ENCODE measurements at regions not wholly inside any gene's neighbourhood (a gene's known extent, or its start where the extent isn't known, plus 50 kb on each side); places are given as distances from the start of the nearest gene placed in this dataset.
A peak's percentile ranks its signal among the peaks of the same experiment; 100 is the strongest.

- intact Hi-C loops (cut with DNase I), result no loop called here
- no peaks in the 10 kb centered on the region for H3K27me3 ChIP-seq
- H3K9me3 ChIP-seq, result no peaks in the 10 kb centered on the region
- H3K4me3 ChIP-seq, result no peak overlapping the region
- H3K4me1 ChIP-seq, result peaks cover 35% of the 10 kb centered on the region
- no peak overlapping the region for H3K27ac ChIP-seq
- no peak for ATAC-seq
- no peak for DNase-seq
- TF ChIP-seq CTCF (IDR thresholded peaks at IDR 0.05) (no peak), POLR2A (IDR thresholded peaks at IDR 0.05) (no peak)
- WGBS, 2 donors, result 81 to 84% methylated on average over 4 of the region's 4 CpGs
- H3K36me3 ChIP-seq (replicated peaks in 1 of 2; ENCODE audit: insufficient read depth in 1 of 2, low read depth in 2 of 2), result no peaks in the 10 kb centered on the region
Measured at GRCh38 chr5:165425594-165425993, 1920.2 kb downstream of the MAT2B start.

GRCh38 chr5:165448753-165449152 is 1943.3 kb downstream of the MAT2B start:
- H3K4me3 ChIP-seq, result no peak overlapping the region
- DNase-seq (no peak), ATAC-seq (no peak)
- H3K9me3 ChIP-seq, result no peaks in the 10 kb centered on the region
- intact Hi-C loops (cut with DNase I), result no loop called here
- no peaks in the 10 kb centered on the region for H3K4me1 ChIP-seq
- H3K27me3 ChIP-seq, result no peaks in the 10 kb centered on the region
- no peak overlapping the region for H3K27ac ChIP-seq
- 65 to 67% methylated on average over 1 of the region's 1 CpG for WGBS, 2 donors
- no peak for TF ChIP-seq CTCF (IDR thresholded peaks at IDR 0.05)
- no peak for TF ChIP-seq POLR2A (IDR thresholded peaks at IDR 0.05)
- no peaks in the 10 kb centered on the region for H3K36me3 ChIP-seq (replicated peaks in 1 of 2; ENCODE audit: insufficient read depth in 1 of 2, low read depth in 2 of 2)

GRCh38 chr5:165457859-165458481 is 1952.6 kb downstream of the MAT2B start:
- DNase-seq, result peak; percentile 37 to 64 (median 44)
- peak; percentile 30 to 84 (median 68) for TF ChIP-seq CTCF (IDR thresholded peaks at IDR 0.05)
- TF ChIP-seq POLR2A (IDR thresholded peaks at IDR 0.05), result no peak
- no peak overlapping the region for H3K4me3 ChIP-seq
- no peaks in the 10 kb centered on the region for H3K36me3 ChIP-seq (replicated peaks in 1 of 2; ENCODE audit: insufficient read depth in 1 of 2, low read depth in 2 of 2)
- ATAC-seq, result peak; percentile 83
- 7 to 8% methylated on average over 5 of the region's 5 CpGs for WGBS, 2 donors
- H3K27me3 ChIP-seq, result no peaks in the 10 kb centered on the region
- intact Hi-C loops (cut with DNase I), result no loop called here
- no peaks in the 10 kb centered on the region for H3K9me3 ChIP-seq
- H3K4me1 ChIP-seq, result no peaks in the 10 kb centered on the region
- H3K27ac ChIP-seq, result no peak overlapping the region

GRCh38 chr5:165459232-165459631 is 1953.8 kb downstream of the MAT2B start:
- ATAC-seq (no peak), DNase-seq (no peak)
- Histone ChIP-seq H3K4me3 (no peak overlapping the region), H3K9me3 (no peaks in the 10 kb centered on the region), H3K4me1 (no peaks in the 10 kb centered on the region), H3K27ac (no peak overlapping the region), H3K36me3 (replicated peaks in 1 of 2; ENCODE audit: insufficient read depth in 1 of 2, low read depth in 2 of 2) (no peaks in the 10 kb centered on the region), H3K27me3 (no peaks in the 10 kb centered on the region)
- intact Hi-C loops (cut with DNase I), result no loop called here
- no peak for TF ChIP-seq POLR2A (IDR thresholded peaks at IDR 0.05)
- no peak for TF ChIP-seq CTCF (IDR thresholded peaks at IDR 0.05)

GRCh38 chr5:165460911-165461310 is 1955.5 kb downstream of the MAT2B start:
- DNase-seq, result no peak
- ATAC-seq, result no peak
- H3K27me3 ChIP-seq, result no peaks in the 10 kb centered on the region
- no peaks in the 10 kb centered on the region for H3K36me3 ChIP-seq (replicated peaks in 1 of 2; ENCODE audit: insufficient read depth in 1 of 2, low read depth in 2 of 2)
- no peaks in the 10 kb centered on the region for H3K4me1 ChIP-seq
- 61 to 67% methylated on average over 4 of the region's 4 CpGs for WGBS, 2 donors
- intact Hi-C loops (cut with DNase I), result no loop called here
- H3K9me3 ChIP-seq, result no peaks in the 10 kb centered on the region
- H3K4me3 ChIP-seq, result no peak overlapping the region
- H3K27ac ChIP-seq, result no peak overlapping the region
- no peak for TF ChIP-seq CTCF (IDR thresholded peaks at IDR 0.05)
- TF ChIP-seq POLR2A (IDR thresholded peaks at IDR 0.05), result no peak
